ENCODE measurements at regions not wholly inside any gene's neighbourhood (a gene's known extent, or its start where the extent isn't known, plus 50 kb on each side); places are given as distances from the start of the nearest gene placed in this dataset.

- DNase-seq, result no peak
Observed at GRCh38 chr10:4217187-4217586, 432.2 kb upstream of the KLF6 start.

- no peak for DNase-seq
Observed at GRCh38 chr10:4216726-4217125, 431.7 kb upstream of the KLF6 start.

- no peak for DNase-seq
Observed at GRCh38 chr10:4215963-4216575, 431.1 kb upstream of the KLF6 start.

- no peak for DNase-seq
Observed at GRCh38 chr10:4215485-4215884, 430.5 kb upstream of the KLF6 start.

- no peak for DNase-seq
Observed at GRCh38 chr10:4214908-4215307, 429.9 kb upstream of the KLF6 start.

GRCh38 chr10:4213441-4213840 is 428.4 kb upstream of the KLF6 start:
- no peak for DNase-seq

GRCh38 chr10:4212111-4212630 is 427.2 kb upstream of the KLF6 start:
- DNase-seq, result no peak

- no peak for DNase-seq
Observed at GRCh38 chr10:4208499-4208898, 423.5 kb upstream of the KLF6 start.

GRCh38 chr10:4205113-4205512 is 420.1 kb upstream of the KLF6 start:
- no peak for DNase-seq

- no peak for DNase-seq
Observed at GRCh38 chr10:4202938-4203337, 417.9 kb upstream of the KLF6 start.

- DNase-seq, result no peak
Observed at GRCh38 chr10:4201866-4202825, 417.1 kb upstream of the KLF6 start.

- no peak for DNase-seq
Observed at GRCh38 chr10:4199196-4199595, 414.2 kb upstream of the KLF6 start.

- DNase-seq, result no peak
Observed at GRCh38 chr10:4198216-4198615, 413.2 kb upstream of the KLF6 start.

GRCh38 chr10:4197676-4198075 is 412.7 kb upstream of the KLF6 start:
- no peak for DNase-seq

- DNase-seq, result no peak
Observed at GRCh38 chr10:4196771-4197390, 411.9 kb upstream of the KLF6 start.

- DNase-seq, result no peak
Observed at GRCh38 chr10:4196183-4196582, 411.2 kb upstream of the KLF6 start.

- no peak for DNase-seq
Observed at GRCh38 chr10:4195213-4195612, 410.2 kb upstream of the KLF6 start.

- no peak for DNase-seq
Observed at GRCh38 chr10:4194231-4194630, 409.2 kb upstream of the KLF6 start.

- no peak for DNase-seq
Observed at GRCh38 chr10:4191894-4192293, 406.9 kb upstream of the KLF6 start.

GRCh38 chr10:4191354-4191753 is 406.3 kb upstream of the KLF6 start:
- DNase-seq, result no peak

GRCh38 chr10:4190876-4191275 is 405.9 kb upstream of the KLF6 start:
- DNase-seq, result no peak

- DNase-seq, result no peak
Observed at GRCh38 chr10:4189281-4189680, 404.3 kb upstream of the KLF6 start.

GRCh38 chr10:4188406-4188805 is 403.4 kb upstream of the KLF6 start:
- no peak for DNase-seq

All from femur (tissue), 1 donor.